ENCODE measurements at regions not wholly inside any gene's neighbourhood (a gene's known extent, or its start where the extent isn't known, plus 50 kb on each side); places are given as distances from the start of the nearest gene placed in this dataset.

GRCh38 chr14:59087711-59088110 lies 100.8 kb upstream of the DAAM1 start:
- no peak for TF ChIP-seq CTCF (IDR thresholded peaks at IDR 0.05; ENCODE audit: extremely low read depth, insufficient read depth, missing control alignments)
- in situ Hi-C loops (cut with MboI; ENCODE audit: low pct_unique_long_range_greater_than_20kb, low sequenced_read_pairs, unreplicated experiment) = no loop called here
- no peak for DNase-seq (ENCODE audit: low spot score)

- no peak for TF ChIP-seq CTCF (IDR thresholded peaks at IDR 0.05; ENCODE audit: extremely low read depth, insufficient read depth, missing control alignments)
- DNase-seq (ENCODE audit: low spot score) = no peak
- in situ Hi-C loops (cut with MboI; ENCODE audit: low pct_unique_long_range_greater_than_20kb, low sequenced_read_pairs, unreplicated experiment) = no loop called here
Observed at GRCh38 chr14:59090572-59090971, 97.9 kb upstream of the DAAM1 start.

GRCh38 chr14:59091404-59091803 lies 97.1 kb upstream of the DAAM1 start:
- DNase-seq (ENCODE audit: low spot score) = no peak
- in situ Hi-C loops (cut with MboI; ENCODE audit: low pct_unique_long_range_greater_than_20kb, low sequenced_read_pairs, unreplicated experiment) = no loop called here
- no peak for TF ChIP-seq CTCF (IDR thresholded peaks at IDR 0.05; ENCODE audit: extremely low read depth, insufficient read depth, missing control alignments)

GRCh38 chr14:59091976-59092375 lies 96.5 kb upstream of the DAAM1 start:
- DNase-seq (ENCODE audit: low spot score) = no peak
- in situ Hi-C loops (cut with MboI; ENCODE audit: low pct_unique_long_range_greater_than_20kb, low sequenced_read_pairs, unreplicated experiment) = no loop called here
- TF ChIP-seq CTCF (IDR thresholded peaks at IDR 0.05; ENCODE audit: extremely low read depth, insufficient read depth, missing control alignments) = no peak

- in situ Hi-C loops (cut with MboI; ENCODE audit: low pct_unique_long_range_greater_than_20kb, low sequenced_read_pairs, unreplicated experiment) = no loop called here
- DNase-seq (ENCODE audit: low spot score) = no peak
- TF ChIP-seq CTCF (IDR thresholded peaks at IDR 0.05; ENCODE audit: extremely low read depth, insufficient read depth, missing control alignments) = no peak
Observed at GRCh38 chr14:59093902-59094301, 94.6 kb upstream of the DAAM1 start.

- no peak for TF ChIP-seq CTCF (IDR thresholded peaks at IDR 0.05; ENCODE audit: extremely low read depth, insufficient read depth, missing control alignments)
- in situ Hi-C loops (cut with MboI; ENCODE audit: low pct_unique_long_range_greater_than_20kb, low sequenced_read_pairs, unreplicated experiment) = no loop called here
- no peak for DNase-seq (ENCODE audit: low spot score)
Observed at GRCh38 chr14:59096303-59096702, 92.2 kb upstream of the DAAM1 start.

- no peak for TF ChIP-seq CTCF (IDR thresholded peaks at IDR 0.05; ENCODE audit: extremely low read depth, insufficient read depth, missing control alignments)
- in situ Hi-C loops (cut with MboI; ENCODE audit: low pct_unique_long_range_greater_than_20kb, low sequenced_read_pairs, unreplicated experiment) = no loop called here
- no peak for DNase-seq (ENCODE audit: low spot score)
Observed at GRCh38 chr14:59097681-59098080, 90.8 kb upstream of the DAAM1 start.

Data from GM13977 (cell line).